ENCODE measurements at regions not wholly inside any gene's neighbourhood (a gene's known extent, or its start where the extent isn't known, plus 50 kb on each side); places are given as distances from the start of the nearest gene placed in this dataset.

GRCh38 chr5:109612278-109612905 is 77.3 kb upstream of the MAN2A1 start:
- H3K36me3 ChIP-seq (ENCODE audit: control insufficient read depth, low read length), result no peaks in the 10 kb centered on the region
- H3K4me2 ChIP-seq (ENCODE audit: low read length), result no peak overlapping the region
- TF ChIP-seq CTCF (IDR thresholded peaks at IDR 0.05; ENCODE audit: low read depth, low read length, poor library complexity, severe bottlenecking) (no peak), EZH2phosphoT487 (IDR thresholded peaks at IDR 0.05; ENCODE audit: borderline replicate concordance, low read length) (no peak)
- no peaks in the 10 kb centered on the region for H3K27me3 ChIP-seq (ENCODE audit: control insufficient read depth, low read length)
- no peaks in the 10 kb centered on the region for H3K79me2 ChIP-seq (ENCODE audit: control insufficient read depth, low read length)
- H3F3A ChIP-seq (ENCODE audit: control insufficient read depth, insufficient read depth), result no peaks in the 10 kb centered on the region
- no peak overlapping the region for H3K27ac ChIP-seq (ENCODE audit: low read depth, low read length)
- H4K20me1 ChIP-seq (ENCODE audit: control insufficient read depth, insufficient read depth, low read depth, low read length), result no peaks in the 10 kb centered on the region
- no peaks in the 10 kb centered on the region for H3K9me2 ChIP-seq (replicated peaks; ENCODE audit: control insufficient read depth, low read length)
- no peak overlapping the region for H3K4me3 ChIP-seq (ENCODE audit: low read length)
- no peaks in the 10 kb centered on the region for H3K9me3 ChIP-seq (ENCODE audit: control insufficient read depth, insufficient read depth, low read length)
- no peaks in the 10 kb centered on the region for H3K4me1 ChIP-seq (ENCODE audit: control insufficient read depth, low read length)

- no peaks in the 10 kb centered on the region for H4K20me1 ChIP-seq (ENCODE audit: control insufficient read depth, insufficient read depth, low read depth, low read length)
- no peaks in the 10 kb centered on the region for H3K27me3 ChIP-seq (ENCODE audit: control insufficient read depth, low read length)
- H3K4me3 ChIP-seq (ENCODE audit: low read length), result no peak overlapping the region
- no peaks in the 10 kb centered on the region for H3K9me2 ChIP-seq (replicated peaks; ENCODE audit: control insufficient read depth, low read length)
- H3K4me1 ChIP-seq (ENCODE audit: control insufficient read depth, low read length), result no peaks in the 10 kb centered on the region
- no peak overlapping the region for H3K27ac ChIP-seq (ENCODE audit: low read depth, low read length)
- TF ChIP-seq EZH2phosphoT487 (IDR thresholded peaks at IDR 0.05; ENCODE audit: borderline replicate concordance, low read length) (no peak), CTCF (IDR thresholded peaks at IDR 0.05; ENCODE audit: low read depth, low read length, poor library complexity, severe bottlenecking) (no peak)
- H3F3A ChIP-seq (ENCODE audit: control insufficient read depth, insufficient read depth), result no peaks in the 10 kb centered on the region
- no peak overlapping the region for H3K4me2 ChIP-seq (ENCODE audit: low read length)
- H3K36me3 ChIP-seq (ENCODE audit: control insufficient read depth, low read length), result no peaks in the 10 kb centered on the region
- H3K9me3 ChIP-seq (ENCODE audit: control insufficient read depth, insufficient read depth, low read length), result no peaks in the 10 kb centered on the region
- H3K79me2 ChIP-seq (ENCODE audit: control insufficient read depth, low read length), result no peaks in the 10 kb centered on the region
Measured at GRCh38 chr5:109611505-109611904, 78.2 kb upstream of the MAN2A1 start.

GRCh38 chr5:109611061-109611460 is 78.7 kb upstream of the MAN2A1 start:
- H3K4me3 ChIP-seq (ENCODE audit: low read length), result no peak overlapping the region
- TF ChIP-seq EZH2phosphoT487 (IDR thresholded peaks at IDR 0.05; ENCODE audit: borderline replicate concordance, low read length) (no peak), CTCF (IDR thresholded peaks at IDR 0.05; ENCODE audit: low read depth, low read length, poor library complexity, severe bottlenecking) (no peak)
- no peaks in the 10 kb centered on the region for H3K79me2 ChIP-seq (ENCODE audit: control insufficient read depth, low read length)
- H3K9me2 ChIP-seq (replicated peaks; ENCODE audit: control insufficient read depth, low read length), result no peaks in the 10 kb centered on the region
- H3K4me1 ChIP-seq (ENCODE audit: control insufficient read depth, low read length), result no peaks in the 10 kb centered on the region
- H3K9me3 ChIP-seq (ENCODE audit: control insufficient read depth, insufficient read depth, low read length), result no peaks in the 10 kb centered on the region
- no peaks in the 10 kb centered on the region for H3K27me3 ChIP-seq (ENCODE audit: control insufficient read depth, low read length)
- no peaks in the 10 kb centered on the region for H4K20me1 ChIP-seq (ENCODE audit: control insufficient read depth, insufficient read depth, low read depth, low read length)
- H3K4me2 ChIP-seq (ENCODE audit: low read length), result no peak overlapping the region
- no peak overlapping the region for H3K27ac ChIP-seq (ENCODE audit: low read depth, low read length)
- H3F3A ChIP-seq (ENCODE audit: control insufficient read depth, insufficient read depth), result no peaks in the 10 kb centered on the region
- no peaks in the 10 kb centered on the region for H3K36me3 ChIP-seq (ENCODE audit: control insufficient read depth, low read length)

All from DOHH2 (cell line).